ENCODE measurements at regions not wholly inside any gene's neighbourhood (a gene's known extent, or its start where the extent isn't known, plus 50 kb on each side); places are given as distances from the start of the nearest gene placed in this dataset.

GRCh38 chr14:53444677-53445312, 291.7 kb upstream of the DDHD1 start:
- Histone ChIP-seq H3K4me2 (ENCODE audit: insufficient read depth, low read length) (no peak overlapping the region), H3K4me1 (replicated peaks in 1 of 2; ENCODE audit: control insufficient read depth in 2 of 2, insufficient read depth in 2 of 2, low read length in 2 of 2) (no peaks in the 10 kb centered on the region), H3K79me2 (ENCODE audit: control insufficient read depth, insufficient read depth, low read length) (no peaks in the 10 kb centered on the region), H4K20me1 (replicated peaks; ENCODE audit: control insufficient read depth, insufficient read depth, low read length) (no peaks in the 10 kb centered on the region), H3K9me1 (ENCODE audit: control insufficient read depth, insufficient read depth, low read length) (no peaks in the 10 kb centered on the region), H3K4me3 (no peak overlapping the region), H2AFZ (ENCODE audit: low read depth, low read length) (no peak overlapping the region), H3K36me3 (ENCODE audit: control insufficient read depth, insufficient read depth, low read length) (no peaks in the 10 kb centered on the region), H3K9ac (ENCODE audit: insufficient read depth in 1 of 2, low read depth in 2 of 2, low read length in 2 of 2) (no peak overlapping the region), H3K27ac (ENCODE audit: extremely low read depth, low read depth, low read length) (no peak overlapping the region), H3K27me3 (ENCODE audit: control insufficient read depth in 2 of 2, insufficient read depth in 2 of 2, low read length in 2 of 2) (no peaks in the 10 kb centered on the region), H3K9me3 (replicated peaks; ENCODE audit: control insufficient read depth, insufficient read depth, low read depth, low read length) (no peaks in the 10 kb centered on the region)
- WGBS (ENCODE audit: insufficient coverage, low coverage, missing lambda C conversion rate): 0% methylated on average over 4 of the region's 5 CpGs
- in situ Hi-C loops (cut with MboI) (no loop called here), intact Hi-C loops (cut with micrococcal nuclease) (no loop called here)
- DNase-seq (ENCODE audit: extremely low read depth in 1 of 4, low spot score in 3 of 4) (no peak), FAIRE-seq (no peak), ATAC-seq (no peak)
- CTCF ChIA-PET (ENCODE audit: low intra/inter-chr PET ratio): no interaction called here
- TF ChIP-seq IRF2 (CRISPR knock-in tag; IDR thresholded peaks at IDR 0.05) (no peak), ZBTB40 (IDR thresholded peaks at IDR 0.05) (no peak), ZBTB40 (CRISPR knock-in tag; IDR thresholded peaks at IDR 0.05) (no peak), SRSF3 (IDR thresholded peaks at IDR 0.05; ENCODE audit: insufficient read depth, low read length) (no peak), HLTF (IDR thresholded peaks at IDR 0.05) (no peak)
- POLR2A ChIA-PET: no interaction called here
- BruUV-seq (replicated peaks): no TSS peak
